ENCODE measurements at regions not wholly inside any gene's neighbourhood (a gene's known extent, or its start where the extent isn't known, plus 50 kb on each side); places are given as distances from the start of the nearest gene placed in this dataset.

GRCh38 chr2:237202288-237203030 is 116.8 kb downstream of the COPS8 start:
- no peak overlapping the region for H3K27ac Mint-ChIP-seq (ENCODE audit: unreplicated experiment)

DNA sequence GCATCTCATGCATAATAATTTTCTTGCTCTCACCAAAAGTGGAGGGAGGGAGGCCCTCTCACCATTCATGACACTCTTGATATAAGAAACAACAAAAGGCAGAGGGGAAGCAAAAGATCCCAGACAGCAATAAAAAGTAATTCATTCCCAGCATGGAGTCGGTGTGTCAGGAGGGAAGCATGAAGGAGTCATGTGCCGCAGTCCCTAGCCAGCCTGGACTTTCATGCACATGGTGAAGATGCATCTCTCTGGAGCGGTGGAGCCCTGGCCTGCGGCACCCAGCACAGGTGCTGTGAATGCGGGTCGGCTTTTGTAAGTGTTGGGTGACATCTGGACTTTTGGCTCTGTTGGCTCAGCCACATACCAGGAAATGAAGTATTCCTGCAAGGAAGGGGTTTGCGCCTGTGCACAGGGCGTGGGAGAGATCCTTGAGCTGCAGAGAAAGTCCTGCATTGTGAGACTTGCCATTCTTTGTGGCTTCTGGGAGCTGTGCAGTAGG is 119.4 kb downstream of the COPS8 start:
- H3K36me3 Mint-ChIP-seq (ENCODE audit: unreplicated experiment), result no peaks in the 10 kb centered on the region
- H3K27me3 Mint-ChIP-seq (ENCODE audit: unreplicated experiment), result no peaks in the 10 kb centered on the region
- H3K4me1 Mint-ChIP-seq (ENCODE audit: low read depth, unreplicated experiment), result peaks cover 3% of the 10 kb centered on the region
- H3K4me3 Mint-ChIP-seq (ENCODE audit: unreplicated experiment), result no peak overlapping the region
- no peak for DNase-seq
- TF ChIP-seq, protein P1, sequence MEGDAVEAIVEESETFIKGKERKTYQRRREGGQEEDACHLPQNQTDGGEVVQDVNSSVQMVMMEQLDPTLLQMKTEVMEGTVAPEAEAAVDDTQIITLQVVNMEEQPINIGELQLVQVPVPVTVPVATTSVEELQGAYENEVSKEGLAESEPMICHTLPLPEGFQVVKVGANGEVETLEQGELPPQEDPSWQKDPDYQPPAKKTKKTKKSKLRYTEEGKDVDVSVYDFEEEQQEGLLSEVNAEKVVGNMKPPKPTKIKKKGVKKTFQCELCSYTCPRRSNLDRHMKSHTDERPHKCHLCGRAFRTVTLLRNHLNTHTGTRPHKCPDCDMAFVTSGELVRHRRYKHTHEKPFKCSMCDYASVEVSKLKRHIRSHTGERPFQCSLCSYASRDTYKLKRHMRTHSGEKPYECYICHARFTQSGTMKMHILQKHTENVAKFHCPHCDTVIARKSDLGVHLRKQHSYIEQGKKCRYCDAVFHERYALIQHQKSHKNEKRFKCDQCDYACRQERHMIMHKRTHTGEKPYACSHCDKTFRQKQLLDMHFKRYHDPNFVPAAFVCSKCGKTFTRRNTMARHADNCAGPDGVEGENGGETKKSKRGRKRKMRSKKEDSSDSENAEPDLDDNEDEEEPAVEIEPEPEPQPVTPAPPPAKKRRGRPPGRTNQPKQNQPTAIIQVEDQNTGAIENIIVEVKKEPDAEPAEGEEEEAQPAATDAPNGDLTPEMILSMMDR (IDR thresholded peaks at IDR 0.05; ENCODE audit: partially characterized antibody, unreplicated experiment), result no peak
- H3K27ac Mint-ChIP-seq (ENCODE audit: unreplicated experiment), result no peak overlapping the region
- H3K9me3 Mint-ChIP-seq (ENCODE audit: unreplicated experiment), result no peaks in the 10 kb centered on the region

More at GRCh38 chr2:237202288-237203030, 116.8 kb downstream of the COPS8 start:
- no peaks in the 10 kb centered on the region for H3K36me3 Mint-ChIP-seq (ENCODE audit: unreplicated experiment)
- H3K9me3 Mint-ChIP-seq (ENCODE audit: unreplicated experiment), result no peaks in the 10 kb centered on the region
- H3K27me3 Mint-ChIP-seq (ENCODE audit: unreplicated experiment), result no peaks in the 10 kb centered on the region
- no peak for DNase-seq
- TF ChIP-seq, protein P1 (IDR thresholded peaks at IDR 0.05; ENCODE audit: partially characterized antibody, unreplicated experiment), result no peak
- H3K4me1 Mint-ChIP-seq (ENCODE audit: low read depth, unreplicated experiment), result peaks cover 3% of the 10 kb centered on the region
- H3K4me3 Mint-ChIP-seq (ENCODE audit: unreplicated experiment), result no peak overlapping the region

DNA sequence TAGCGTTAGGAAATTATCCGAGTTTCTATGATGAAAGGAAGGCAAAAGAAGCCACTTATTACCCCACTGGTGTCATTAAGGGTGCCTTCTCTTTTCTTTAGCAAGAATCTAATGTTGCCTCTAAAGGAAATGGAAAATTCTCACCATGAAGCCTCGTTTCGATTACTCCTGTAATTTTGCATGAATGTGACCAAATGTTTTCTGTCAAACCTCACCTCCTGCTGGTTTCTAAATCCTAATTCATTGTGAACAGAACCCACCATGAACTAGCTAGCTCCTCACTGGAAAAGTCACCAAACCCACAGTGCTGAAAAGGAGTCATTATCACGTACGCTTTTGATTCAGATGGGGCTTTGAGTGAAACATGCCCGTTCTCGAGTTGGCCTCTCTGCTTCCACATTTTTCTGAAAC is 119.9 kb downstream of the COPS8 start:
- DNase-seq, result no peak
- H3K27ac Mint-ChIP-seq (ENCODE audit: unreplicated experiment), result no peak overlapping the region
- H3K9me3 Mint-ChIP-seq (ENCODE audit: unreplicated experiment), result no peaks in the 10 kb centered on the region
- H3K27me3 Mint-ChIP-seq (ENCODE audit: unreplicated experiment), result no peaks in the 10 kb centered on the region
- TF ChIP-seq, protein P1 (IDR thresholded peaks at IDR 0.05; ENCODE audit: partially characterized antibody, unreplicated experiment), result no peak
- no peak overlapping the region for H3K4me3 Mint-ChIP-seq (ENCODE audit: unreplicated experiment)
- no peaks in the 10 kb centered on the region for H3K36me3 Mint-ChIP-seq (ENCODE audit: unreplicated experiment)
- peaks cover 3% of the 10 kb centered on the region for H3K4me1 Mint-ChIP-seq (ENCODE audit: low read depth, unreplicated experiment)

DNA sequence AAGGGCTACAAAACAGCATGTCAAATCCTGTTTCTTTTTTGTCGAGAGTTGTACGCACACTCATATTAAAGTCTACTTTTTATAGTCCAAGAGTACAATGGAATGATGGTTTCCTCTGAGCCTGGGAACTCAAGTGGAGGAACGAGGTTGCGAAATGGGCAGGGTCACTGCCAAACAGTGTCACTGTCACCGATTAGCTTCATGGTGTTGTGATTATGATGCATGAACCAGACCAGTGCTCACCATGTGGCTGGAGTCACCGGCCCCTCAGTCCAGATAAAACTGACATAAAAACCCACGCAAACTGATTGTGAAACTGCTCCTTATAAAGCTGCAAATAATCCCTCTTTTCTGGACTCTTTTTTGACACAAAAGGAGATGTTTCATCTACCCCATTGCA is 122.0 kb downstream of the COPS8 start:
- Mint-ChIP-seq H3K27me3 (ENCODE audit: unreplicated experiment) (no peaks in the 10 kb centered on the region), H3K4me1 (ENCODE audit: low read depth, unreplicated experiment) (peaks cover 3% of the 10 kb centered on the region), H3K27ac (ENCODE audit: unreplicated experiment) (no peak overlapping the region), H3K4me3 (ENCODE audit: unreplicated experiment) (no peak overlapping the region), H3K9me3 (ENCODE audit: unreplicated experiment) (no peaks in the 10 kb centered on the region), H3K36me3 (ENCODE audit: unreplicated experiment) (no peaks in the 10 kb centered on the region)
- DNase-seq, result no peak
- TF ChIP-seq, protein P1 (IDR thresholded peaks at IDR 0.05; ENCODE audit: partially characterized antibody, unreplicated experiment), result no peak

Measured in glutamatergic neuron (in vitro differentiated cells).